ENCODE measurements at regions not wholly inside any gene's neighbourhood (a gene's known extent, or its start where the extent isn't known, plus 50 kb on each side); places are given as distances from the start of the nearest gene placed in this dataset.

DNA sequence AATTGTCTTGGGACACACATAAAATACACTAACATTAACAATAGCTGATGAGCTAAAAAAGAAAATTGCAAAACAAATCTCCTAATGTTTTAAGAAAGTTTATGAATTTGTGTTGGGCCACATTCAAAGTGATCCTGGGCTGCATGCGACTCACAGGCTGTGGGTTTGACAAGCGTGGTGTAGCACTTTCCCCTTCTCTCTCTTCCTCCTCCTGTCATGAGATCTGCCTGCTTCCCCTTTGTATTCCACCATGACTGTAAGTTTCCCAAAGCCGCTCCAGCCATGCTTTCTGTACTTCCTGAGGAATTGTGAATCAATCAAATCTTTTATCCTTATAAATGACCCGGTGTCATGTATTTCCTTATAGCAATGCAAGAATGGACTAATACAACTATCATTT is 178.0 kb downstream of the TLR4 start:
- TF ChIP-seq, protein P1, sequence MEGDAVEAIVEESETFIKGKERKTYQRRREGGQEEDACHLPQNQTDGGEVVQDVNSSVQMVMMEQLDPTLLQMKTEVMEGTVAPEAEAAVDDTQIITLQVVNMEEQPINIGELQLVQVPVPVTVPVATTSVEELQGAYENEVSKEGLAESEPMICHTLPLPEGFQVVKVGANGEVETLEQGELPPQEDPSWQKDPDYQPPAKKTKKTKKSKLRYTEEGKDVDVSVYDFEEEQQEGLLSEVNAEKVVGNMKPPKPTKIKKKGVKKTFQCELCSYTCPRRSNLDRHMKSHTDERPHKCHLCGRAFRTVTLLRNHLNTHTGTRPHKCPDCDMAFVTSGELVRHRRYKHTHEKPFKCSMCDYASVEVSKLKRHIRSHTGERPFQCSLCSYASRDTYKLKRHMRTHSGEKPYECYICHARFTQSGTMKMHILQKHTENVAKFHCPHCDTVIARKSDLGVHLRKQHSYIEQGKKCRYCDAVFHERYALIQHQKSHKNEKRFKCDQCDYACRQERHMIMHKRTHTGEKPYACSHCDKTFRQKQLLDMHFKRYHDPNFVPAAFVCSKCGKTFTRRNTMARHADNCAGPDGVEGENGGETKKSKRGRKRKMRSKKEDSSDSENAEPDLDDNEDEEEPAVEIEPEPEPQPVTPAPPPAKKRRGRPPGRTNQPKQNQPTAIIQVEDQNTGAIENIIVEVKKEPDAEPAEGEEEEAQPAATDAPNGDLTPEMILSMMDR (conservative IDR thresholded peaks at IDR 0.05 in 1 of 2, IDR thresholded peaks at IDR 0.05 in 1 of 2; ENCODE audit: extremely low read depth in 1 of 2, insufficient read depth in 1 of 2, low read depth in 1 of 2, low read length in 2 of 2): no peak
- TF ChIP-seq EZH2 (IDR thresholded peaks at IDR 0.05; ENCODE audit: borderline replicate concordance, low read length): no peak
